ENCODE measurements at regions not wholly inside any gene's neighbourhood (a gene's known extent, or its start where the extent isn't known, plus 50 kb on each side); places are given as distances from the start of the nearest gene placed in this dataset. TPM values are rescaled to one million over a fixed set of nuclear protein-coding genes. Genes with fewer than 3 reads are reported as not detected.

DNA sequence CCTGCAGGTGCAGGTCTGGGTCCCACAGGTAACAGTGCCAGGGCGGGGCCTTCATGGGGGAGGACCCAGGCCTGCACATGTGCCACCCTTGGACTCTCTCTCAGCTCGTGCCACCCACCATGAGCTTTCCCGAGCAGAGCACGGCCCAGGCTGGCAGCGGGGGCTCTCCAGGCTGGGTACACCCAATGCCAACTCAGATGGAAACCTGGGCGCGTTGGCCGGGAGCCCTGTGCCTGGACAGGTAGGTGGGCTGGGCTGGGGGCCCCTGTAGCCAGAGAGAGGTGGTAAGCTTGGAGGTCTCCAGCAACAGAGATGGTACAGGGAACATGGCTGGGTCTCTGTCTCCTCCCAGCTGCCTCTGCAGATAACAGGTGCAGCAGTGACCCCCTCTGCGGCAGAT lies 69.9 kb upstream of the ADARB2 start:
- ChIA-PET POLR2A (no interaction called here), CTCF (ENCODE audit: unreplicated experiment) (no interaction called here)
- TF ChIP-seq, protein P1, sequence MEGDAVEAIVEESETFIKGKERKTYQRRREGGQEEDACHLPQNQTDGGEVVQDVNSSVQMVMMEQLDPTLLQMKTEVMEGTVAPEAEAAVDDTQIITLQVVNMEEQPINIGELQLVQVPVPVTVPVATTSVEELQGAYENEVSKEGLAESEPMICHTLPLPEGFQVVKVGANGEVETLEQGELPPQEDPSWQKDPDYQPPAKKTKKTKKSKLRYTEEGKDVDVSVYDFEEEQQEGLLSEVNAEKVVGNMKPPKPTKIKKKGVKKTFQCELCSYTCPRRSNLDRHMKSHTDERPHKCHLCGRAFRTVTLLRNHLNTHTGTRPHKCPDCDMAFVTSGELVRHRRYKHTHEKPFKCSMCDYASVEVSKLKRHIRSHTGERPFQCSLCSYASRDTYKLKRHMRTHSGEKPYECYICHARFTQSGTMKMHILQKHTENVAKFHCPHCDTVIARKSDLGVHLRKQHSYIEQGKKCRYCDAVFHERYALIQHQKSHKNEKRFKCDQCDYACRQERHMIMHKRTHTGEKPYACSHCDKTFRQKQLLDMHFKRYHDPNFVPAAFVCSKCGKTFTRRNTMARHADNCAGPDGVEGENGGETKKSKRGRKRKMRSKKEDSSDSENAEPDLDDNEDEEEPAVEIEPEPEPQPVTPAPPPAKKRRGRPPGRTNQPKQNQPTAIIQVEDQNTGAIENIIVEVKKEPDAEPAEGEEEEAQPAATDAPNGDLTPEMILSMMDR (conservative IDR thresholded peaks at IDR 0.05; ENCODE audit: low read length), result no peak
- TF ChIP-seq EZH2phosphoT487 (IDR thresholded peaks at IDR 0.05; ENCODE audit: borderline replicate concordance, low read depth, low read length), result no peak
- no peak overlapping the region for H3K4me3 ChIP-seq (ENCODE audit: low read depth, low read length, poor library complexity, severe bottlenecking)
- no peaks in the 10 kb centered on the region for H3K36me3 ChIP-seq (ENCODE audit: insufficient read depth, low read length)
- no peak overlapping the region for H3K27ac ChIP-seq (ENCODE audit: low read depth, low read length, poor library complexity, severe bottlenecking)
- no peak overlapping the region for H2AFZ ChIP-seq (ENCODE audit: low read length)
- no peak for DNase-seq (ENCODE audit: low spot score)
- no peaks in the 10 kb centered on the region for H3K9me3 ChIP-seq (ENCODE audit: low read length)
- BruUV-seq (replicated peaks), result no TSS peak
- H3K79me2 ChIP-seq (ENCODE audit: insufficient read depth, low read depth, low read length), result no peaks in the 10 kb centered on the region
- H4K20me1 ChIP-seq (ENCODE audit: insufficient read depth, low read length), result no peaks in the 10 kb centered on the region
- H3K9me2 ChIP-seq (ENCODE audit: insufficient read depth, low read length), result no peaks in the 10 kb centered on the region
- intact Hi-C loops (cut with micrococcal nuclease; ENCODE audit: unreplicated experiment), result no loop called here
- no peak overlapping the region for H3K4me2 ChIP-seq (ENCODE audit: low read length)
- no peaks in the 10 kb centered on the region for H3K4me1 ChIP-seq (ENCODE audit: insufficient read depth, low read length, poor library complexity, severe bottlenecking)

DNA sequence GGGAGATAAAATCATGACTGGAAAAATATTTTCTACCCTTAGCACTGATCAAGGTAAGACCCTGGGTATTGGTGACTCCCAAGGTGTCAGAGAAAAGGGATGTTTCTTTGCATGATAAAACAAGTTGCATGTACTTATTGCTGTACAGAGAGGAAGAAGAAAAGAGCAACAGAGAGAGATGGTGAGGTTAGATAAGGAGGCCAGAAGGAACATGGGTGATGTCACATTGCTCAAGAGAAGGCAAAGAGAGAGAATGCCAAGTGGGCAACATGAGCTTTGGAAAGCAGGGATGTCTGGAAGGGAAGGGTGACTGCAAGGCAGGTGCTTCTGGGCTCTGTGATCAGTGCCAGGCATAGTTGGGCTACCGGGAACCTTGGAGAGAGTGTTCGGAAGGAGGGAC lies 65.1 kb upstream of the ADARB2 start:
- Histone ChIP-seq H3K27ac (ENCODE audit: low read depth, low read length, poor library complexity, severe bottlenecking) (no peak overlapping the region), H3K4me2 (ENCODE audit: low read length) (no peak overlapping the region), H3K9me2 (ENCODE audit: insufficient read depth, low read length) (no peaks in the 10 kb centered on the region), H4K20me1 (ENCODE audit: insufficient read depth, low read length) (no peaks in the 10 kb centered on the region), H3K4me1 (ENCODE audit: insufficient read depth, low read length, poor library complexity, severe bottlenecking) (no peaks in the 10 kb centered on the region), H3K9me3 (ENCODE audit: low read length) (no peaks in the 10 kb centered on the region), H3K36me3 (ENCODE audit: insufficient read depth, low read length) (no peaks in the 10 kb centered on the region), H3K79me2 (ENCODE audit: insufficient read depth, low read depth, low read length) (no peaks in the 10 kb centered on the region), H3K4me3 (ENCODE audit: low read depth, low read length, poor library complexity, severe bottlenecking) (no peak overlapping the region), H2AFZ (ENCODE audit: low read length) (no peak overlapping the region)
- ChIA-PET CTCF (ENCODE audit: unreplicated experiment) (no interaction called here), POLR2A (no interaction called here)
- TF ChIP-seq EZH2phosphoT487 (IDR thresholded peaks at IDR 0.05; ENCODE audit: borderline replicate concordance, low read depth, low read length), result no peak
- TF ChIP-seq, protein P1 (conservative IDR thresholded peaks at IDR 0.05; ENCODE audit: low read length), result no peak
- no TSS peak for BruUV-seq (replicated peaks)
- no peak for DNase-seq (ENCODE audit: low spot score)
- intact Hi-C loops (cut with micrococcal nuclease; ENCODE audit: unreplicated experiment), result no loop called here

DNA sequence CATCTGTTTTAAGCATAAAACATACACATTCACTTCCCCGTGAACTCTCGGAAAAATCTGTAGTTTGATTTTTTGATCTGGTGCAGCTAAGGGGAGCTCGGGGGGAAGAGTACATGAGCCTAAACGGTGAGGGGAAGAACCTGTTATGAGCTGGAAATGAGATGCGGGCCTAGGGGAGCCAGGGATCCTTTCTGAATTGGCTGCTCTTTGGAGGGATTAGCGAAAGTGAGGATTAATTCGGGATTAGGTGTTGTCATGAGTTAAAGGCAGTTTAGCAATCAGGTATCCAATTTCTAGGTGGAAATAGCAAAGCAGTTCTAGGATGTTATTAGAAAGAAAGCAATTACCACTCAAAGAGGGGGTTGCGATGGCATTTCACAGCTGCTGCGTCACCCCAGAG lies 51.1 kb upstream of the ADARB2 start:
- POLR2A ChIA-PET, result no interaction called here
- intact Hi-C loops (cut with micrococcal nuclease; ENCODE audit: unreplicated experiment), result no loop called here

More for the DNA sequence above, 51.1 kb upstream of the ADARB2 start:
- Histone ChIP-seq H3K4me2 (ENCODE audit: low read length) (no peak overlapping the region), H3K4me1 (ENCODE audit: insufficient read depth, low read length, poor library complexity, severe bottlenecking) (no peaks in the 10 kb centered on the region), H3K4me3 (ENCODE audit: low read depth, low read length, poor library complexity, severe bottlenecking) (no peak overlapping the region), H2AFZ (ENCODE audit: low read length) (no peak overlapping the region), H4K20me1 (ENCODE audit: insufficient read depth, low read length) (no peaks in the 10 kb centered on the region), H3K36me3 (ENCODE audit: insufficient read depth, low read length) (no peaks in the 10 kb centered on the region), H3K9me2 (ENCODE audit: insufficient read depth, low read length) (no peaks in the 10 kb centered on the region), H3K9me3 (ENCODE audit: low read length) (no peaks in the 10 kb centered on the region), H3K79me2 (ENCODE audit: insufficient read depth, low read depth, low read length) (no peaks in the 10 kb centered on the region), H3K27ac (ENCODE audit: low read depth, low read length, poor library complexity, severe bottlenecking) (no peak overlapping the region)
- BruUV-seq (replicated peaks), result no TSS peak
- CTCF ChIA-PET (ENCODE audit: unreplicated experiment), result no interaction called here
- DNase-seq (ENCODE audit: low spot score), result no peak
- TF ChIP-seq, protein P1 (conservative IDR thresholded peaks at IDR 0.05; ENCODE audit: low read length), result no peak
- no peak for TF ChIP-seq EZH2phosphoT487 (IDR thresholded peaks at IDR 0.05; ENCODE audit: borderline replicate concordance, low read depth, low read length)

Small RNAs in the stretch of these regions (microRNA-seq; reads per million reads assigned to microRNA genes)
- not detected for gene MIR6072 (ENCODE audit: borderline replicate concordance)

Small RNAs in the stretch of these regions (small RNA-seq; reads per million reads assigned to genes)
- gene MIR6072 (not detected), gene RNU6-576P (not detected), gene RNU6-889P (not detected)
